Naive thymus-derived CD8-positive, alpha-beta T cell (primary cell): ENCODE measurements at regions not wholly inside any gene's neighbourhood (a gene's known extent, or its start where the extent isn't known, plus 50 kb on each side); places are given as distances from the start of the nearest gene placed in this dataset.

ENCODE experiments used
- ATAC-seq, 2 donors: fragments of 150-1000 bp; cut with Tn5 transposase in 1 of 2; sonication (Bioruptor Pico), chemical (Tn5 transposase) in 1 of 2; 1 replicate in 1 of 2; 2 replicates in 1 of 2; pipeline ENCODE4 v1.10.0; 2021; ENCODE audit warnings: mild to moderate bottlenecking in 2 of 2, moderate library complexity in 2 of 2
- POLR2A ChIA-PET: fragments of 350-600 bp; sonication (Branson Sonifier 250); formaldehyde crosslinking; loops from one replicate; lab custom pipeline; 2021; ENCODE audit warnings: antibody characterized with exemption; lab: Charles Lee
- DNase-seq, 10 donors: peaks; one replicate each; pipeline versions ENCODE4 v3.0.0 to v3.0.0-alpha.2; 2020 to 2022
- H3K27ac Mint-ChIP-seq, 10 donors: one replicate each; pipeline ENCODE4 v1.8.0; 2020 to 2022; ENCODE audit warnings: mild to moderate bottlenecking in 10 of 10, mixed read lengths in 10 of 10, moderate library complexity in 4 of 10, inconsistent platforms in 1 of 10
- H3K27me3 Mint-ChIP-seq, 5 donors: one replicate each; pipeline ENCODE4 v1.8.0; 2021 to 2022; ENCODE audit warnings: mixed read lengths in 5 of 5
- H3K36me3 Mint-ChIP-seq, 3 donors: one replicate each; pipeline ENCODE4 v1.8.0; 2020 to 2022; ENCODE audit warnings: mixed read lengths in 3 of 3, mild to moderate bottlenecking in 2 of 3, inconsistent platforms in 1 of 3
- H3K4me1 Mint-ChIP-seq, 4 donors: one replicate each; pipeline ENCODE4 v1.8.0; 2021 to 2022; ENCODE audit warnings: mixed read lengths in 4 of 4
- H3K4me3 Mint-ChIP-seq, 10 donors: one replicate each; pipeline ENCODE4 v1.8.0; 2020 to 2022; ENCODE audit warnings: mild to moderate bottlenecking in 10 of 10, mixed read lengths in 10 of 10, moderate library complexity in 6 of 10, inconsistent platforms in 1 of 10
- H3K9me3 Mint-ChIP-seq, 9 donors: one replicate each; pipeline ENCODE4 v1.8.0; 2020 to 2022; ENCODE audit warnings: mixed read lengths in 9 of 9, mild to moderate bottlenecking in 3 of 9, inconsistent platforms in 1 of 9, moderate library complexity in 1 of 9

- POLR2A ChIA-PET = no interaction called here
- H3K4me3 Mint-ChIP-seq = no peak overlapping the region
Observed at GRCh38 chr9:84212246-84212645, 128.3 kb downstream of the SLC28A3 start.

GRCh38 chr9:84212982-84213381 lies 127.6 kb downstream of the SLC28A3 start:
- H3K27me3 Mint-ChIP-seq = peaks cover 0 to 1% (median 0%) of the 10 kb centered on the region in 5 donors
- H3K36me3 Mint-ChIP-seq = peaks cover 0 to 1% (median 0%) of the 10 kb centered on the region in 3 donors
- H3K27ac Mint-ChIP-seq = no peak overlapping the region
- ATAC-seq = no peak
- no peaks in the 10 kb centered on the region for H3K4me1 Mint-ChIP-seq
- no peak for DNase-seq
- POLR2A ChIA-PET = no interaction called here
- no peak overlapping the region for H3K4me3 Mint-ChIP-seq
- H3K9me3 Mint-ChIP-seq = no peaks in the 10 kb centered on the region

More at GRCh38 chr9:84212246-84212645, 128.3 kb downstream of the SLC28A3 start:
- no peaks in the 10 kb centered on the region for H3K9me3 Mint-ChIP-seq
- DNase-seq (no peak), ATAC-seq (no peak)
- H3K27me3 Mint-ChIP-seq = peaks cover 0 to 1% (median 0%) of the 10 kb centered on the region in 5 donors
- H3K4me1 Mint-ChIP-seq = no peaks in the 10 kb centered on the region
- peaks cover 0 to 1% (median 0%) of the 10 kb centered on the region in 3 donors for H3K36me3 Mint-ChIP-seq
- no peak overlapping the region for H3K27ac Mint-ChIP-seq

- DNase-seq (no peak), ATAC-seq (no peak)
- Mint-ChIP-seq H3K9me3 (no peaks in the 10 kb centered on the region), H3K27ac (no peak overlapping the region), H3K4me1 (no peaks in the 10 kb centered on the region), H3K27me3 (peaks cover 0 to 8% (median 1%) of the 10 kb centered on the region in 5 donors), H3K36me3 (peaks cover 0 to 1% (median 0%) of the 10 kb centered on the region in 3 donors), H3K4me3 (no peak overlapping the region)
- POLR2A ChIA-PET = no interaction called here
Observed at GRCh38 chr9:84216151-84216550, 124.4 kb downstream of the SLC28A3 start.

- Mint-ChIP-seq H3K4me1 (no peaks in the 10 kb centered on the region), H3K9me3 (peaks cover 0 to 14% (median 4%) of the 10 kb centered on the region in 9 donors), H3K27me3 (peaks cover 2 to 8% (median 3%) of the 10 kb centered on the region in 5 donors), H3K27ac (peak overlapping the region in 1 of 10 donors; percentile 46), H3K4me3 (no peak overlapping the region), H3K36me3 (no peaks in the 10 kb centered on the region)
- POLR2A ChIA-PET = no interaction called here
- ATAC-seq = no peak
- DNase-seq = no peak
Observed at GRCh38 chr9:84218322-84218721, 122.2 kb downstream of the SLC28A3 start.

GRCh38 chr9:84224246-84224645 lies 116.3 kb downstream of the SLC28A3 start:
- POLR2A ChIA-PET = no interaction called here
- no peak overlapping the region for H3K4me3 Mint-ChIP-seq
- H3K36me3 Mint-ChIP-seq = no peaks in the 10 kb centered on the region
- ATAC-seq = no peak
- peaks cover 0 to 14% (median 7%) of the 10 kb centered on the region in 9 donors for H3K9me3 Mint-ChIP-seq
- no peaks in the 10 kb centered on the region for H3K4me1 Mint-ChIP-seq
- no peak overlapping the region for H3K27ac Mint-ChIP-seq
- no peak for DNase-seq
- peaks cover 0 to 16% (median 5%) of the 10 kb centered on the region in 5 donors for H3K27me3 Mint-ChIP-seq
